OCI-LY1 (cell line): ENCODE measurements at regions not wholly inside any gene's neighbourhood (a gene's known extent, or its start where the extent isn't known, plus 50 kb on each side); places are given as distances from the start of the nearest gene placed in this dataset.

Source experiments
- CTCF ChIP-seq: fragments of 200-600 bp; sonication (generic), shearing (Covaris generic); IDR thresholded peaks from 2 replicates; pipeline ENCODE4 v1.5.1; 2017; ENCODE audit warnings: mild to moderate bottlenecking, antibody characterized with exemption, low read length, moderate library complexity, mixed read lengths
- EZH2 ChIP-seq: fragments of 200-600 bp; sonication (generic), shearing (Covaris generic); IDR thresholded peaks from 2 replicates; pipeline ENCODE4 v1.8.0; 2017; ENCODE audit warnings: borderline replicate concordance, mixed run types, mild to moderate bottlenecking, antibody characterized with exemption, low read length, moderate library complexity, mixed read lengths

DNA sequence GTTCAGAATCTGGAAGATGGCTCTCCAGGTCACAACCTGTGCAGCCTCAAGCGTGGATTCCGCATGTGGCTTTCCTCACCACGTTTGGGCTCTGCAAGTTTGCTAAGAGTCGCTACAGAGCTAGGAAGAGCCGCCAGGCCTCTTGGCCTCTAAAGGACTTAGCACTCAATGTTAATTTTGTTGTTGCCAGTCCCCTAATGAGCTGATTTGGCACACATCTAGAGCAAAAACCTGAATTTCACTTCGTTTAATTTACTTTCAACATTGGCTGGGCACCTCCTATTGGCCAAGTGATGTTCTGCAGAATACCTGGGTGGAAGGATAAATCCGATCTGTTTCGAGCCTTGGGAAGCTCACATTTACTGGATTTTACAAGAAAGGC is 65.8 kb upstream of the UNC5A start:
- TF ChIP-seq CTCF (peak; percentile 42; the same call in 1 of the 2 replicates), EZH2 (no peak)
